ENCODE measurements at regions not wholly inside any gene's neighbourhood (a gene's known extent, or its start where the extent isn't known, plus 50 kb on each side); places are given as distances from the start of the nearest gene placed in this dataset.

GRCh38 chr9:115985657-115986056 is 167.9 kb upstream of the PAPPA start:
- H3K4me1 Mint-ChIP-seq (ENCODE audit: unreplicated experiment) = peaks cover 15% of the 10 kb centered on the region
- no peak for DNase-seq (ENCODE audit: extremely low spot score, unreplicated experiment)
- no peaks in the 10 kb centered on the region for H3K36me3 Mint-ChIP-seq (ENCODE audit: unreplicated experiment)
- no peak for TF ChIP-seq CTCF (IDR thresholded peaks at IDR 0.05)
- H3K27ac Mint-ChIP-seq (ENCODE audit: unreplicated experiment) = peak overlapping the region; percentile 45
- no peaks in the 10 kb centered on the region for H3K27me3 Mint-ChIP-seq (ENCODE audit: unreplicated experiment)
- no peak overlapping the region for H3K4me3 Mint-ChIP-seq (ENCODE audit: unreplicated experiment)
- H3K9me3 Mint-ChIP-seq (ENCODE audit: unreplicated experiment) = peaks cover 5% of the 10 kb centered on the region

GRCh38 chr9:115986508-115986907 is 167.1 kb upstream of the PAPPA start:
- no peak for TF ChIP-seq CTCF (IDR thresholded peaks at IDR 0.05)
- H3K4me1 Mint-ChIP-seq (ENCODE audit: unreplicated experiment) = peaks cover 15% of the 10 kb centered on the region
- no peaks in the 10 kb centered on the region for H3K27me3 Mint-ChIP-seq (ENCODE audit: unreplicated experiment)
- no peak overlapping the region for H3K4me3 Mint-ChIP-seq (ENCODE audit: unreplicated experiment)
- no peaks in the 10 kb centered on the region for H3K36me3 Mint-ChIP-seq (ENCODE audit: unreplicated experiment)
- H3K27ac Mint-ChIP-seq (ENCODE audit: unreplicated experiment) = no peak overlapping the region
- DNase-seq (ENCODE audit: extremely low spot score, unreplicated experiment) = no peak
- peaks cover 5% of the 10 kb centered on the region for H3K9me3 Mint-ChIP-seq (ENCODE audit: unreplicated experiment)

GRCh38 chr9:115988701-115989100 is 164.9 kb upstream of the PAPPA start:
- H3K36me3 Mint-ChIP-seq (ENCODE audit: unreplicated experiment) = no peaks in the 10 kb centered on the region
- DNase-seq (ENCODE audit: extremely low spot score, unreplicated experiment) = no peak
- no peak overlapping the region for H3K27ac Mint-ChIP-seq (ENCODE audit: unreplicated experiment)
- no peak for TF ChIP-seq CTCF (IDR thresholded peaks at IDR 0.05)
- H3K4me3 Mint-ChIP-seq (ENCODE audit: unreplicated experiment) = no peak overlapping the region
- H3K9me3 Mint-ChIP-seq (ENCODE audit: unreplicated experiment) = peaks cover 5% of the 10 kb centered on the region
- peaks cover 15% of the 10 kb centered on the region for H3K4me1 Mint-ChIP-seq (ENCODE audit: unreplicated experiment)
- no peaks in the 10 kb centered on the region for H3K27me3 Mint-ChIP-seq (ENCODE audit: unreplicated experiment)

GRCh38 chr9:115989831-115990230 is 163.8 kb upstream of the PAPPA start:
- Mint-ChIP-seq H3K4me3 (ENCODE audit: unreplicated experiment) (no peak overlapping the region), H3K27ac (ENCODE audit: unreplicated experiment) (no peak overlapping the region), H3K4me1 (ENCODE audit: unreplicated experiment) (peaks cover 15% of the 10 kb centered on the region), H3K9me3 (ENCODE audit: unreplicated experiment) (peaks cover 5% of the 10 kb centered on the region), H3K36me3 (ENCODE audit: unreplicated experiment) (no peaks in the 10 kb centered on the region), H3K27me3 (ENCODE audit: unreplicated experiment) (no peaks in the 10 kb centered on the region)
- TF ChIP-seq CTCF (IDR thresholded peaks at IDR 0.05) = no peak
- DNase-seq (ENCODE audit: extremely low spot score, unreplicated experiment) = no peak

- DNase-seq (ENCODE audit: extremely low spot score, unreplicated experiment) = no peak
- H3K27me3 Mint-ChIP-seq (ENCODE audit: unreplicated experiment) = no peaks in the 10 kb centered on the region
- peaks cover 5% of the 10 kb centered on the region for H3K9me3 Mint-ChIP-seq (ENCODE audit: unreplicated experiment)
- no peak overlapping the region for H3K27ac Mint-ChIP-seq (ENCODE audit: unreplicated experiment)
- H3K36me3 Mint-ChIP-seq (ENCODE audit: unreplicated experiment) = no peaks in the 10 kb centered on the region
- TF ChIP-seq CTCF (IDR thresholded peaks at IDR 0.05) = no peak
- H3K4me1 Mint-ChIP-seq (ENCODE audit: unreplicated experiment) = peaks cover 14% of the 10 kb centered on the region
- no peak overlapping the region for H3K4me3 Mint-ChIP-seq (ENCODE audit: unreplicated experiment)
Observed at GRCh38 chr9:115992834-115993233, 160.8 kb upstream of the PAPPA start.
